Right cardiac atrium (tissue), 5 donors: ENCODE measurements at regions not wholly inside any gene's neighbourhood (a gene's known extent, or its start where the extent isn't known, plus 50 kb on each side); places are given as distances from the start of the nearest gene placed in this dataset.
"Not testable (repeated sequence)": the region's sequence is repeated elsewhere in the genome, so short reads cannot be mapped to it uniquely, and the experiment has no call there.

Experiments
- ATAC-seq, 2 donors: fragments of 200-7000 bp; cut with Tn5 transposase; one replicate each; pipeline versions ENCODE4 v1.8.0 to v1.9.1; 2020; ENCODE audit warnings: moderate library complexity in 2 of 2, mild to moderate bottlenecking in 1 of 2
- DNase-seq, 3 donors: peaks; one replicate each; pipeline ENCODE4 v3.0.0-alpha.2; 2020
- H3K27ac ChIP-seq: one replicate; pipeline ENCODE4 v1.5.1; 2013; ENCODE audit warnings: mild to moderate bottlenecking, low read length, control low read depth, moderate library complexity
- H3K27me3 ChIP-seq: one replicate; pipeline ENCODE4 v1.6.1; 2013; ENCODE audit not compliant: control insufficient read depth, insufficient read depth
- H3K4me1 ChIP-seq: one replicate; pipeline ENCODE4 v1.6.1; 2013; ENCODE audit warnings: low read length; ENCODE audit not compliant: control insufficient read depth, insufficient read depth
- H3K4me3 ChIP-seq: one replicate; pipeline ENCODE4 v1.5.1; 2013; ENCODE audit warnings: low read length, control low read depth
- H3K9me3 ChIP-seq: one replicate; pipeline ENCODE4 v1.6.1; 2013; ENCODE audit warnings: low read length; ENCODE audit not compliant: control insufficient read depth
- WGBS: extraction: QIAGEN DNeasy Blood & Tissue Kit; methylation state at CpG from one replicate; pipeline ENCODE4 v1.1.7; 2013; 5-methylcytosine and 5-hydroxymethylcytosine counted together
- intact Hi-C, 4 donors: fragments of 100-400 bp; cut with DNase I; formaldehyde crosslinking; loops; one replicate each; pipeline versions ENCODE4 v1.11.0 to v1.14.0; 2022 to 2023
- donor health status: healthy with polysubstance abuse.
- donor health status: DM: no; HTN: yes; CAD: no.
- donor health status: DM: no; HTN: no; CAD: no.
- donor health status: DM: no; HTN: yes; CAD: no; lungs with severe emphysema.
- donor health status: DM: yes; HTN: yes; CAD: no.

DNA sequence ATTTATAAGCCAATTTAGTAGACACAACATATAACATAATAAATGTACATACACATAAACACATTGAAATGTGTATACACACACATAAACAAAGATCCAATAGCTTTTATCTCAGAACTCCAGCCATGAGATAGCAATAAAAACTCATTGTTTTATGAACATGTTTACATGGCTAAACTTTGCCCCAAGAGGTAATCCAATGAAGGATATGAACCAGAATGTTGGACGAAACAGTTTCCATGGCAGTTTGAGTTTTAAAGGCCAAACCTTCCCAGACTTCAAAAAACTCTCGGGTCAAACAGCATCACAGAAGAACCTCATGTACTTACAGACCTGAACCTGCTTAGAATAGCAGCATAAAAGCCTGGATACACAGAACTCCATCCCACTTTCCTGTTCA, 97.2 kb upstream of the WDR75 start:
- intact Hi-C loops: loop anchor here in 1 of 4 donors (10.0 kb wide), 1 partner anchor 249 kb away; no protein-coding TSS in a partner anchor
- H3K9me3 ChIP-seq: no peaks in the 10 kb centered on the region
- H3K4me1 ChIP-seq: no peaks in the 10 kb centered on the region
- no peak for DNase-seq
- no peak overlapping the region for H3K27ac ChIP-seq
- no peak overlapping the region for H3K4me3 ChIP-seq
- no peak for ATAC-seq
- WGBS: 85% methylated on average over 2 of the region's 2 CpGs
- H3K27me3 ChIP-seq: no peaks in the 10 kb centered on the region

- DNase-seq: no peak
- no peaks in the 10 kb centered on the region for H3K9me3 ChIP-seq
These were observed 93.7 kb upstream of the WDR75 start for GRCh38 chr2:189347540-189347939.

GRCh38 chr2:189348369-189348768, 92.9 kb upstream of the WDR75 start:
- H3K4me3 ChIP-seq: no peak overlapping the region
- H3K9me3 ChIP-seq: no peaks in the 10 kb centered on the region
- no peaks in the 10 kb centered on the region for H3K4me1 ChIP-seq
- no peaks in the 10 kb centered on the region for H3K27me3 ChIP-seq
- intact Hi-C loops: loop anchor here in 1 of 4 donors (10.0 kb wide), 1 partner anchor 254 kb away; no protein-coding TSS in a partner anchor
- DNase-seq: no peak
- no peak overlapping the region for H3K27ac ChIP-seq
- 64% methylated on average over 1 of the region's 1 CpG for WGBS
- ATAC-seq: no peak

More at GRCh38 chr2:189347540-189347939, 93.7 kb upstream of the WDR75 start:
- 21% methylated on average over 1 of the region's 1 CpG for WGBS
- Histone ChIP-seq H3K27ac (no peak overlapping the region), H3K27me3 (no peaks in the 10 kb centered on the region), H3K4me3 (no peak overlapping the region), H3K4me1 (no peaks in the 10 kb centered on the region)
- peak; percentile 86 to 88 for ATAC-seq
- intact Hi-C loops: loop anchor here in 1 of 4 donors (10.0 kb wide), 1 partner anchor 253 kb away; no protein-coding TSS in a partner anchor

- ATAC-seq (peak; percentile 86 to 97), DNase-seq (peak; percentile 31 to 68 (median 36))
- no peaks in the 10 kb centered on the region for H3K4me1 ChIP-seq
- H3K27me3 ChIP-seq: no peaks in the 10 kb centered on the region
- H3K9me3 ChIP-seq: no peaks in the 10 kb centered on the region
- no peak overlapping the region for H3K27ac ChIP-seq
- intact Hi-C loops: no loop called here
- 14% methylated on average over 3 of the region's 3 CpGs for WGBS
- H3K4me3 ChIP-seq: no peak overlapping the region
These were observed 90.6 kb upstream of the WDR75 start for GRCh38 chr2:189350540-189351209.

DNA sequence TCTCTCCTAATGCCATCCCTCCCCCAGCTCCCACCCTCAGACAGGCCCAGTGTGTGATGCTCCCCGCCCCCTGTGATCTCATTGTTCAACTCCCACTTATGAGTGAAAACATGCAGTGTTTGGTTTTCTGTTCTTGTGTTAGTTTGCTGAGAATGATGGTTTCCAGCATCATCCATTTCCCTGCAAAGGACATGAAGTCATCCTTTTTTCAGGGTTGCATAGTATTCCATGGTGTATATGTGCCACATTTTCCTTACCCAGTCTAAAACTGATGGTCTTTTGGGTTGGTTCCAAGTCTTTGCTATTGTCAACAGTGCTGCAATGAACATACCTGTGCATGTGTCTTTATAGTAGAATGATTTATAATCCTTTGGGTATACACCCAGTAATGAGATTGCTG, 89.3 kb upstream of the WDR75 start:
- ATAC-seq, H3K4me3 ChIP-seq, intact Hi-C loops, H3K9me3 ChIP-seq, H3K4me1 ChIP-seq, DNase-seq, H3K27me3 ChIP-seq, H3K27ac ChIP-seq: not testable (repeated sequence)
- 91% methylated on average over 1 of the region's 1 CpG for WGBS

GRCh38 chr2:189357375-189357774, 83.9 kb upstream of the WDR75 start:
- H3K9me3 ChIP-seq, DNase-seq, ATAC-seq, H3K4me1 ChIP-seq, H3K4me3 ChIP-seq, H3K27ac ChIP-seq, H3K27me3 ChIP-seq, intact Hi-C loops: not testable (repeated sequence)
- WGBS: 84% methylated on average over 4 of the region's 4 CpGs

DNA sequence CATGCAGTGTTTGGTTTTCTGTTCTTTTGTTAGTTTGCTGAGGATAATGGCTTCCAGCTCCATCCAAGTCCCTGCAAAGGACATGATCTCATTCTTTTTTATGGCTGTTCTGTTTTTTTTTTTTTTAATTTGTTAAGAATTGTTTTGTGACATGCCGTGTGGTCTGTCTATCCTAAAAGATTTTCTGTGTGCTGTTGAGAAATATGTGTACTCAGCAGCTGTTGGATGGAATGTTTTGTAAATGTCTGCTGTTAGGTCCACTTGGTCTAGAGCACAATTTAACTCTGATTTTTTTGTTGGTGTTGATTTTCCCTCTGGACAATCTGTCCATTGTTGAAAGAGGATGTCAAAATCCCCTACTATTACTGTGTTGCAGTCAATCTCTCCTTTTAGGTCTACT, 80.4 kb upstream of the WDR75 start:
- no peak for ATAC-seq
- no peaks in the 10 kb centered on the region for H3K4me1 ChIP-seq
- H3K4me3 ChIP-seq: no peak overlapping the region
- H3K9me3 ChIP-seq: no peaks in the 10 kb centered on the region
- no peaks in the 10 kb centered on the region for H3K27me3 ChIP-seq
- DNase-seq: no peak
- 79% methylated on average over 1 of the region's 1 CpG for WGBS
- intact Hi-C loops: no loop called here
- no peak overlapping the region for H3K27ac ChIP-seq

DNA sequence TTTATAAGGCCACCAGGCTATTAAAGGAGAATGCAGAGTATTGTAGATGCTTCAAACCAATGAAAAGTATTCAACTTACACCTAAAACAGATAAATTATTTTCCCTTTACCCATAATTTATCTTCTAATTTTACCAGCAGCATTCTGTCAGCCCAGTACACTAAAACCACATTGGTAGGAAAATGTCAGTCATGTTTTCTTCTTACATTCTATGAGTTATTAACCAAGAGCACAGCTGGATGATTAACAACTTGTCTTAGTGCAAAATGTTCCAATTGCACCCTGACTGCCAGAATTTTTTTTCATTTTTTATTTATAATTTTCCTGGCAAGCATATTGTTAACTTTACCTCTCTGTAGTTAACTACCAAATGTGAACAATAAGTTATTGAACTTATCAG, 79.0 kb upstream of the WDR75 start:
- H3K27ac ChIP-seq: no peak overlapping the region
- H3K27me3 ChIP-seq: no peaks in the 10 kb centered on the region
- H3K9me3 ChIP-seq: no peaks in the 10 kb centered on the region
- H3K4me1 ChIP-seq: no peaks in the 10 kb centered on the region
- DNase-seq (no peak), ATAC-seq (no peak)
- intact Hi-C loops: no loop called here
- H3K4me3 ChIP-seq: no peak overlapping the region

GRCh38 chr2:189363559-189363958, 77.7 kb upstream of the WDR75 start:
- intact Hi-C loops: no loop called here
- Histone ChIP-seq H3K9me3 (no peaks in the 10 kb centered on the region), H3K4me1 (no peaks in the 10 kb centered on the region), H3K27ac (no peak overlapping the region), H3K4me3 (no peak overlapping the region), H3K27me3 (no peaks in the 10 kb centered on the region)
- WGBS: 89% methylated on average over 2 of the region's 2 CpGs
- DNase-seq: no peak
- ATAC-seq: no peak

DNA sequence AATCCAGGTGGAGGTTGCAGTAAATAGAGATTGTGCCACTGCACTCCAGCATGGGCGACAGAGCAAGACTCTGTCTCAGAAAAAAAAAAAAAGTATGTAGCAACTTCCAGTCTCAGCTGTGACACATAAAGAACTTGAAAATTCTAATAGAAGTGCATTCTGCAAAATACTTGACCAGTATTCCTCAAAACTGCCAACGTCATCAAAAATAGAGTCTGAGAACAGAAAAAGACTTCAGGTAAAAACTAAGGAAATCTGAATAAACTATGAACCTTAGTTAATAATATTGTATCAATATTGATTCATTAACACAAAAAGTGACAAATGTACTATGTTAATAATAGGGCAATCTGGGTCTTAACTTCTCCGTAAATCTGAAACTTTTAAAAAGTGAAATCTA, 76.7 kb upstream of the WDR75 start:
- intact Hi-C loops: no loop called here
- no peaks in the 10 kb centered on the region for H3K4me1 ChIP-seq
- ATAC-seq (no peak), DNase-seq (no peak)
- no peak overlapping the region for H3K27ac ChIP-seq
- no peak overlapping the region for H3K4me3 ChIP-seq
- WGBS: 95% methylated on average over 3 of the region's 3 CpGs
- H3K9me3 ChIP-seq: no peaks in the 10 kb centered on the region
- no peaks in the 10 kb centered on the region for H3K27me3 ChIP-seq

GRCh38 chr2:189366349-189366748, 74.9 kb upstream of the WDR75 start:
- H3K27me3 ChIP-seq: no peaks in the 10 kb centered on the region
- intact Hi-C loops: no loop called here
- H3K4me3 ChIP-seq: no peak overlapping the region
- H3K27ac ChIP-seq: no peak overlapping the region
- WGBS: 96% methylated on average over 3 of the region's 3 CpGs
- no peak for ATAC-seq
- H3K4me1 ChIP-seq: no peaks in the 10 kb centered on the region
- peak in 1 of 3 donors; percentile 21 for DNase-seq
- H3K9me3 ChIP-seq: no peaks in the 10 kb centered on the region

DNA sequence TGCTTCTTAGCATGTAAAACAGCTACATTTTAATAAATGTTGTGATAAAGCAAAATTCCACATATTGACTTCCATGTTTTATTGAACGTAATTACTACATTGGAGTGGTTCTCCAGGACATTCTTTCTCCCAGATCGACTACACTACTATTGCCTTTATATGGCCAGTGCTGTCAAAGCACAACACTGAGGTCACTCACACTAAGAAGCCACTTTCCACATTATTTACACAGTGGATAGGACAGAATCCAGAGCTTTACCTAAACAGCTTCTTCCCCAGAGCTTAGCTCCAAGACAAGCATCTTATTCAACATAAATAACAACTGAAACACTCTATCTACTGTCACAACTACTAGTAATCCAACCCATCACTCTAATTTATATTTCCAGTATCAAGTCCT, 73.9 kb upstream of the WDR75 start:
- H3K27me3 ChIP-seq: no peaks in the 10 kb centered on the region
- H3K27ac ChIP-seq: no peak overlapping the region
- no peak overlapping the region for H3K4me3 ChIP-seq
- ATAC-seq (no peak), DNase-seq (no peak)
- H3K4me1 ChIP-seq: no peaks in the 10 kb centered on the region
- H3K9me3 ChIP-seq: no peaks in the 10 kb centered on the region
- 79% methylated on average over 2 of the region's 2 CpGs for WGBS
- intact Hi-C loops: no loop called here
